ENCODE measurements at regions not wholly inside any gene's neighbourhood (a gene's known extent, or its start where the extent isn't known, plus 50 kb on each side); places are given as distances from the start of the nearest gene placed in this dataset.
A peak's percentile ranks its signal among the peaks of the same experiment; 100 is the strongest.

- TF ChIP-seq ZMYM4 (CRISPR knock-in tag; IDR thresholded peaks at IDR 0.05) (no peak), THAP8 (CRISPR knock-in tag; IDR thresholded peaks at IDR 0.05; ENCODE audit: borderline replicate concordance) (no peak), RELA (CRISPR knock-in tag; IDR thresholded peaks at IDR 0.05) (no peak), POGZ (CRISPR knock-in tag; IDR thresholded peaks at IDR 0.05) (peak; percentile 75), DBP (CRISPR knock-in tag; IDR thresholded peaks at IDR 0.05; ENCODE audit: not compliant biosample characterization) (peak; percentile 58), ZNF792 (CRISPR knock-in tag; IDR thresholded peaks at IDR 0.05) (peak; percentile 38), GMEB1 (CRISPR knock-in tag; IDR thresholded peaks at IDR 0.05; ENCODE audit: borderline replicate concordance) (peak; percentile 26; the same call in 1 of the 2 replicates), DR1 (CRISPR knock-in tag; IDR thresholded peaks at IDR 0.05) (no peak), ZNF235 (CRISPR knock-in tag; IDR thresholded peaks at IDR 0.05; ENCODE audit: borderline replicate concordance) (no peak), NCOA1 (CRISPR knock-in tag; IDR thresholded peaks at IDR 0.05) (no peak), BCL3 (CRISPR knock-in tag; IDR thresholded peaks at IDR 0.05) (no peak), ZNF143 (CRISPR knock-in tag; IDR thresholded peaks at IDR 0.05) (no peak), ZNF609 (CRISPR knock-in tag; IDR thresholded peaks at IDR 0.05; ENCODE audit: borderline replicate concordance) (peak; percentile 18; the same call in 1 of the 2 replicates), ZNF766 (CRISPR knock-in tag; IDR thresholded peaks at IDR 0.05; ENCODE audit: borderline replicate concordance) (no peak), MXI1 (IDR thresholded peaks at IDR 0.05; ENCODE audit: borderline replicate concordance, low read depth, low read length) (peak; percentile 74; the same call in 1 of the 3 replicates)
These were observed 94.0 kb upstream of the NHSL1 start (continued) for GRCh38 chr6:138593124-138593877.
